C4-2B (cell line): ENCODE measurements at regions not wholly inside any gene's neighbourhood (a gene's known extent, or its start where the extent isn't known, plus 50 kb on each side); places are given as distances from the start of the nearest gene placed in this dataset.

ENCODE experiments used
- H3K27ac ChIP-seq: fragments of 450-650 bp; 2 replicates; pipeline ENCODE4 v1.5.1; 2017
- CTCF ChIP-seq: fragments of 450-650 bp; conservative IDR thresholded peaks from 2 replicates; pipeline ENCODE4 v1.5.1; 2017; ENCODE audit warnings: mild to moderate bottlenecking
- ZFX ChIP-seq: fragments of 450-650 bp; IDR thresholded peaks from 2 replicates; pipeline ENCODE4 v1.6.1; 2017

DNA sequence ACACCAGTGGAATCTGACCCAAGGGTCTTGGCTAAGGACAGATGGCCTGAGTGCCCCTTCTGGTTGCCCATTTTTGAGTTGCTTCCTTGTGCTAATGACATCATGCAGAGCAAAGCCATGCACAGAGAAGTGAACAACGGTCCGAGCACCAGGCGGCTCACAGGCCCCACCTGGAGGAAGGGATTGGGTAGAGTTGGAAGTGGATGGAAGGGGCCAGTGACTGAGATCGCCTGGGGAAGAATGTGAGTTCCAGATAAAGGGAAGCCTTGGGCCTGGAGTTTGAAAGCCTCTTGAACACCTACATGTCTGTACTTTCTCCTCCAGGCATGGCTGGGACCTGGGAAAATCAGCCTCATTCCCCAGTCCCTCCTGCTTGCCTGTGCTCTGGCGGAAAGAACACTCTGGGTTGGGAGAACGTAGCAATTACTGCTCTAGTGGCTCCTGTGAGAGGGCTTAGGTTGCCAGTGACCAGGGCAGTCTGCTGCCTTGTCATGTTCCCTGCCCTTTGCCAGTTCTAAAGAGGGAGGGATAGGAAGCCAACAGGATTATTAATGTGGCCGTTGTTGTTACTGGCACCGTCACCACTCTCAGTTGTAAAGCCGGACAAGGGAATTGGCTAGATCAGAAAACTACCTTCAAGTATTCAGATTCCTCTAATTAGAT, 62.5 kb upstream of the PTPN3 start:
- H3K27ac ChIP-seq = no peak overlapping the region
- TF ChIP-seq CTCF (peak; percentile 35), ZFX (no peak)

GRCh38 chr9:109561137-109561536, 63.0 kb upstream of the PTPN3 start:
- TF ChIP-seq ZFX (no peak), CTCF (no peak)

GRCh38 chr9:109568089-109568488, 70.0 kb upstream of the PTPN3 start:
- no peak for TF ChIP-seq ZFX
- no peak for TF ChIP-seq CTCF
- H3K27ac ChIP-seq = no peak overlapping the region

More at GRCh38 chr9:109561137-109561536, 63.0 kb upstream of the PTPN3 start:
- H3K27ac ChIP-seq = no peak overlapping the region

DNA sequence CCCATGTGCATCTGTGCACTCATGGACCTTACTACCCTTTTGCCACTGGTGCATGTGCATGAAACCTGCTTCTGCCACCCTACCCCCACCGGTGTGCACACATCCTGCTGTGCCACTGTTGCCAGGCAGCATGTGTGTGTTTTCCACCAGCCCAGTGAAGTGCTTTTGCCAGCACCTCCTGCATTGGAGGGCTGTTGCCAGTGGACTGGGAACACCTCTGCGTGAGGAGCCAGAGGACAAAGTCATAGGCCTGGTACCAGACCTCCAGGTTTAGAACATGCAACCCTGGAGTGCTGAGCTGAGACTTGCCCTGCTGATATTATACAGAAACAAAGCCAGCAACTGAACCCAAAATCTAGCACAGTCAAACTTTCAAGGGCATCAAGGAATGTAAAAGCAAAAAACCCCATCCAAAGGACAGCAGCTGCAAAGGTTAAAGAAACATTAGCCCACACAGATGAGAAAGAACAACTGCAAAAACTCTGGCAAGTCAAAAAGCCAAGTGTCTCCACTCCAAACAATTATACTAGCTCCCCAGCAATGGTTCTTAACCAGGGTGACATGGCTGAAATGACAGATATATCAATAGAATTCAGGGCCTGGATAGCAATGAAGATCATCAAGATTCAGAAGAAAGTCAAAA, 70.6 kb upstream of the PTPN3 start:
- TF ChIP-seq ZFX = no peak
- no peak for TF ChIP-seq CTCF
- H3K27ac ChIP-seq = no peak overlapping the region

GRCh38 chr9:109574061-109574882, 76.2 kb upstream of the PTPN3 start:
- TF ChIP-seq CTCF (peak; percentile 85), ZFX (no peak)
- no peak overlapping the region for H3K27ac ChIP-seq

DNA sequence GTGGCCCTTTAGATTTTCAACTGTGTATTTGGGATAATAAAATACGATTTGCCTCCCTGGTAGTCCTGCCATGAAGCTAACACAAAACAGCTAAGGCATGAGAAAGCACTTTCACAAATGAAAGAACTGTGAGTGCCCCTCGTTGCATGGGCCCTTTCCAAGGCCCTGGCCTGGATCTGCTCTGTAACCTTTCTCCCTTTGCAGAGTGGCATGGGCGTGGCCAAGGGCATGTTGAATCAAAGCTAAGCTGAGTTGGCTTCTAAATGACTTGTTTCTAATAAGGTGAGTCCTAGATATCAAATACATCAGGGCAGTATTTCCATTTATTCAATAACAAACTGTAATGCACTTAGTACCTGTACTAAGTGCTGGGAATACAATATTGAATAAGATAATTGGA, 78.7 kb upstream of the PTPN3 start:
- no peak overlapping the region for H3K27ac ChIP-seq
- TF ChIP-seq ZFX (no peak), CTCF (no peak)

GRCh38 chr9:109579191-109579948, 81.3 kb upstream of the PTPN3 start:
- TF ChIP-seq ZFX (no peak), CTCF (no peak)

More at GRCh38 chr9:109579191-109579948, 81.3 kb upstream of the PTPN3 start:
- H3K27ac ChIP-seq = no peak overlapping the region
